ENCODE measurements at regions not wholly inside any gene's neighbourhood (a gene's known extent, or its start where the extent isn't known, plus 50 kb on each side); places are given as distances from the start of the nearest gene placed in this dataset.
"Not testable (repeated sequence)": the region's sequence is repeated elsewhere in the genome, so short reads cannot be mapped to it uniquely, and the experiment has no call there.

- Histone ChIP-seq H3K4me1 (ENCODE audit: control insufficient read depth in 3 of 3, insufficient read depth in 3 of 3, low read length in 3 of 3) (no peaks in the 10 kb centered on the region), H3K27ac (ENCODE audit: low read depth, low read length) (no peak overlapping the region), H3K36me3 (ENCODE audit: control insufficient read depth in 3 of 3, insufficient read depth in 3 of 3, low read length in 3 of 3) (peaks cover 0 to 4% (median 0%) of the 10 kb centered on the region in 3 donors), H3K4me3 (ENCODE audit: low read length in 3 of 3) (no peak overlapping the region), H3K27me3 (ENCODE audit: control insufficient read depth in 3 of 3, insufficient read depth in 3 of 3, low read length in 3 of 3) (no peaks in the 10 kb centered on the region), H3K9ac (ENCODE audit: low read depth in 1 of 3, low read length in 3 of 3) (no peak overlapping the region), H3K9me3 (ENCODE audit: control insufficient read depth in 3 of 3, low read length in 3 of 3) (no peaks in the 10 kb centered on the region)
Measured at GRCh38 chr16:27636453-27637240, 86.7 kb downstream of the KATNIP start.

DNA sequence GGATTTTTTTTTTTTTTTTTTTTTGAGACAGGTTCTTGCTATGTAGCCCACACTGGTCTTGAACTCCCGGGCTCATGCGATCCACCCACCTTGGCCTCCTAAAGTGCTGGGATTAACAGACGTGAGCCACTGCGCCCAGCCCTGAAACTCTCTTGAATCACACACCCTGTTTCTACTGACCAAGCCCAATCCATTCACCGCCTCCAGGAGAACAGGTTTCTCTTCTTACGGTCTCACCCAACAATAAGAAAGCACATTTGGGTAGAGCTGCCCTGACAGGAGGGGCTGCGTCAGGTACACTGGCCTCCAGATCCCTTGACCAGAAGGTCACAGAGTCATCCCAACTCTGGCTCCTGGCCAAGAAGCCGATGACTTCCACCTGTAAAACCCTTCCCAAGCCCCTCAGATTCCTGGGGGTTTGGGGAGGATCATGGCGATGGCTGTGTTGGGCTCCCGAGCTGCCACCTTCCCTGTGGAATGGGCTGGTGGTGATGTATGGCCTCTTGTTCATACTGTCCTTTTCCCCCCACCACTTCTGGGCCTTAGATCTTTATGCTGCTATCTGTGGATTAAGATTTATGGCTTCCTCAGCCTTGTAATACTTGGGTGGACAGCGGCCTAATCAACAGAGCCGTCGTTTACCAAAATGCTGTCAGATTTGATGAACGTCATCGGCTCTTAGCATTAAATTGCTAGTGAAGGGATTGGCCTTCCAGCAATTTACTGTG, 89.1 kb downstream of the KATNIP start:
- Histone ChIP-seq H3K27me3 (ENCODE audit: control insufficient read depth in 3 of 3, insufficient read depth in 3 of 3, low read length in 3 of 3) (no peaks in the 10 kb centered on the region), H3K4me1 (ENCODE audit: control insufficient read depth in 3 of 3, insufficient read depth in 3 of 3, low read length in 3 of 3) (no peaks in the 10 kb centered on the region), H3K9ac (ENCODE audit: low read depth in 1 of 3, low read length in 3 of 3) (no peak overlapping the region), H3K4me3 (ENCODE audit: low read length in 3 of 3) (no peak overlapping the region), H3K9me3 (ENCODE audit: control insufficient read depth in 3 of 3, low read length in 3 of 3) (no peaks in the 10 kb centered on the region), H3K27ac (ENCODE audit: low read depth, low read length) (no peak overlapping the region), H3K36me3 (ENCODE audit: control insufficient read depth in 3 of 3, insufficient read depth in 3 of 3, low read length in 3 of 3) (no peaks in the 10 kb centered on the region)

GRCh38 chr16:27639561-27640276, 89.8 kb downstream of the KATNIP start:
- H3K9ac ChIP-seq (ENCODE audit: low read depth in 1 of 3, low read length in 3 of 3), result no peak overlapping the region
- no peak overlapping the region for H3K4me3 ChIP-seq (ENCODE audit: low read length in 3 of 3)
- no peak overlapping the region for H3K27ac ChIP-seq (ENCODE audit: low read depth, low read length)
- H3K36me3 ChIP-seq (ENCODE audit: control insufficient read depth in 3 of 3, insufficient read depth in 3 of 3, low read length in 3 of 3), result no peaks in the 10 kb centered on the region
- H3K4me1 ChIP-seq (ENCODE audit: control insufficient read depth in 3 of 3, insufficient read depth in 3 of 3, low read length in 3 of 3), result no peaks in the 10 kb centered on the region
- H3K27me3 ChIP-seq (ENCODE audit: control insufficient read depth in 3 of 3, insufficient read depth in 3 of 3, low read length in 3 of 3), result no peaks in the 10 kb centered on the region
- no peaks in the 10 kb centered on the region for H3K9me3 ChIP-seq (ENCODE audit: control insufficient read depth in 3 of 3, low read length in 3 of 3)

DNA sequence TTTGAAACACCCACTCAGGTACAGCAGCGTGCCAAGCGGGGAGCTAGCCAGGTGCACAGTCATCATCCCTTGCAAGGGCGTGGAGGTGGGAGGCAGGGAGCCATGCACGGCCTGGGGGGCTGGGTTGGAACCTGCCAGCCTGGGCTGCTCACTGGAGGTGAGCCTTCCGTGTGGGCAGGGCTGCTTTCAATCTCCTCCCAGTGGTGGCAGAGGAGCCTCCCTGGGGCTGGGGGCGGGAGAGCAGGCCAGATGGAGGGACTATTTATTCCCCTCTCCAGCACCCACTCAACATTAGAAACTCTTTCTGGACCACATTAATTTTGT, 90.3 kb downstream of the KATNIP start:
- no peak overlapping the region for H3K9ac ChIP-seq (ENCODE audit: low read depth in 1 of 3, low read length in 3 of 3)
- H3K27ac ChIP-seq (ENCODE audit: low read depth, low read length), result no peak overlapping the region
- no peaks in the 10 kb centered on the region for H3K36me3 ChIP-seq (ENCODE audit: control insufficient read depth in 3 of 3, insufficient read depth in 3 of 3, low read length in 3 of 3)
- H3K4me3 ChIP-seq (ENCODE audit: low read length in 3 of 3), result no peak overlapping the region
- H3K4me1 ChIP-seq (ENCODE audit: control insufficient read depth in 3 of 3, insufficient read depth in 3 of 3, low read length in 3 of 3), result no peaks in the 10 kb centered on the region
- no peaks in the 10 kb centered on the region for H3K9me3 ChIP-seq (ENCODE audit: control insufficient read depth in 3 of 3, low read length in 3 of 3)
- no peaks in the 10 kb centered on the region for H3K27me3 ChIP-seq (ENCODE audit: control insufficient read depth in 3 of 3, insufficient read depth in 3 of 3, low read length in 3 of 3)

DNA sequence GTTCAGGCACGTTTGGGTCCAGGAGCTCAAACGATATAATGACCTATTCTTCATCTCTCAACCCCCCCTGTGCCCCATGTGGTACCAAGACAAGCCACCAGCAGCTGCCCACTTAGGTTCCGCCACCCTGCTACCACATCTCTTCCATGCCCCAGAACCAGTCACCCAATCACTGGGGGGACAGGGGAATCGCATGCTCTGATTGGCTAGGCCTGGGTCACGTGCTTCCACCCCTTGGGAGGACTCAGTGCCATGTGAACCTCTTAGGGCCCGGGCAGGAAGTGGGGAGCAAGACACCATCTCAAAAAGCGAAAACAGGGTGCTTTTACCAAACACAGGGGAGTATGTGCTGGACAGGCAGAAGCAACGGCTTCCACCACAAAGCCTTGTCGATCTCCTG, 91.3 kb downstream of the KATNIP start:
- Histone ChIP-seq H3K36me3 (ENCODE audit: control insufficient read depth in 3 of 3, insufficient read depth in 3 of 3, low read length in 3 of 3) (no peaks in the 10 kb centered on the region), H3K27ac (ENCODE audit: low read depth, low read length) (no peak overlapping the region), H3K9ac (ENCODE audit: low read depth in 1 of 3, low read length in 3 of 3) (no peak overlapping the region), H3K4me3 (ENCODE audit: low read length in 3 of 3) (no peak overlapping the region), H3K9me3 (ENCODE audit: control insufficient read depth in 3 of 3, low read length in 3 of 3) (no peaks in the 10 kb centered on the region), H3K4me1 (ENCODE audit: control insufficient read depth in 3 of 3, insufficient read depth in 3 of 3, low read length in 3 of 3) (no peaks in the 10 kb centered on the region), H3K27me3 (ENCODE audit: control insufficient read depth in 3 of 3, insufficient read depth in 3 of 3, low read length in 3 of 3) (no peaks in the 10 kb centered on the region)

- H3K4me3 ChIP-seq (ENCODE audit: low read length in 3 of 3); H3K27ac ChIP-seq (ENCODE audit: low read depth, low read length); H3K4me1 ChIP-seq (ENCODE audit: control insufficient read depth in 3 of 3, insufficient read depth in 3 of 3, low read length in 3 of 3); H3K9ac ChIP-seq (ENCODE audit: low read depth in 1 of 3, low read length in 3 of 3); H3K36me3 ChIP-seq (ENCODE audit: control insufficient read depth in 3 of 3, insufficient read depth in 3 of 3, low read length in 3 of 3); H3K27me3 ChIP-seq (ENCODE audit: control insufficient read depth in 3 of 3, insufficient read depth in 3 of 3, low read length in 3 of 3); H3K9me3 ChIP-seq (ENCODE audit: control insufficient read depth in 3 of 3, low read length in 3 of 3): not testable (repeated sequence)
Measured at GRCh38 chr16:27641734-27642415, 91.9 kb downstream of the KATNIP start.

- no peak overlapping the region for H3K9ac ChIP-seq (ENCODE audit: low read depth in 1 of 3, low read length in 3 of 3)
- no peaks in the 10 kb centered on the region for H3K4me1 ChIP-seq (ENCODE audit: control insufficient read depth in 3 of 3, insufficient read depth in 3 of 3, low read length in 3 of 3)
- H3K27me3 ChIP-seq (ENCODE audit: control insufficient read depth in 3 of 3, insufficient read depth in 3 of 3, low read length in 3 of 3), result no peaks in the 10 kb centered on the region
- H3K4me3 ChIP-seq (ENCODE audit: low read length in 3 of 3), result no peak overlapping the region
- no peaks in the 10 kb centered on the region for H3K9me3 ChIP-seq (ENCODE audit: control insufficient read depth in 3 of 3, low read length in 3 of 3)
- no peaks in the 10 kb centered on the region for H3K36me3 ChIP-seq (ENCODE audit: control insufficient read depth in 3 of 3, insufficient read depth in 3 of 3, low read length in 3 of 3)
- H3K27ac ChIP-seq (ENCODE audit: low read depth, low read length), result no peak overlapping the region
Measured at GRCh38 chr16:27642756-27643155, 92.8 kb downstream of the KATNIP start.

DNA sequence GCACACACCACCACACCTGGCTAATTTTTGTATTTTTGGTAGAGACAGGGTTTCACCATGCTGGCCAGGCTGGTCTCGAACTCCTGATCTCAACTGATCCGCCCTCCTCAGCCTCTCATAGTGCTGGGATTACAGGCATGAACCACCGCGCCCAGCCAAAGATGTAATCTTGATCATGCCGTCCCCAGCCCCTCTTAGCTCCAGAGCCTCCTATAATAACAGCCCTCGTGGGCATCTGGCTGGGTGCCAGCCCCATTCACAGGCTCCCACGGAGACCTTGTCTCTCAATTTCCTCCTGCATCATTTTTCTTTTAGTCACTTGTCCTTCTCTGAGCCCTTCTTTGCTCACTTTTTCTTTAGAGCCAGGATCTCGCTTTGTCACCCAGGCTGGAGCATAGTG, 94.2 kb downstream of the KATNIP start:
- H3K4me3 ChIP-seq (ENCODE audit: low read length in 3 of 3), result no peak overlapping the region
- no peaks in the 10 kb centered on the region for H3K9me3 ChIP-seq (ENCODE audit: control insufficient read depth in 3 of 3, low read length in 3 of 3)
- H3K27ac ChIP-seq (ENCODE audit: low read depth, low read length), result no peak overlapping the region
- H3K27me3 ChIP-seq (ENCODE audit: control insufficient read depth in 3 of 3, insufficient read depth in 3 of 3, low read length in 3 of 3), result no peaks in the 10 kb centered on the region
- H3K36me3 ChIP-seq (ENCODE audit: control insufficient read depth in 3 of 3, insufficient read depth in 3 of 3, low read length in 3 of 3), result peaks cover 0 to 4% (median 0%) of the 10 kb centered on the region in 3 donors
- no peaks in the 10 kb centered on the region for H3K4me1 ChIP-seq (ENCODE audit: control insufficient read depth in 3 of 3, insufficient read depth in 3 of 3, low read length in 3 of 3)
- no peak overlapping the region for H3K9ac ChIP-seq (ENCODE audit: low read depth in 1 of 3, low read length in 3 of 3)

GRCh38 chr16:27645396-27645795, 95.5 kb downstream of the KATNIP start:
- Histone ChIP-seq H3K27me3 (ENCODE audit: control insufficient read depth in 3 of 3, insufficient read depth in 3 of 3, low read length in 3 of 3) (no peaks in the 10 kb centered on the region), H3K4me1 (ENCODE audit: control insufficient read depth in 3 of 3, insufficient read depth in 3 of 3, low read length in 3 of 3) (peaks cover 0 to 6% (median 4%) of the 10 kb centered on the region in 3 donors), H3K9ac (ENCODE audit: low read depth in 1 of 3, low read length in 3 of 3) (no peak overlapping the region), H3K9me3 (ENCODE audit: control insufficient read depth in 3 of 3, low read length in 3 of 3) (no peaks in the 10 kb centered on the region), H3K36me3 (ENCODE audit: control insufficient read depth in 3 of 3, insufficient read depth in 3 of 3, low read length in 3 of 3) (peaks cover 0 to 4% (median 0%) of the 10 kb centered on the region in 3 donors), H3K27ac (ENCODE audit: low read depth, low read length) (no peak overlapping the region), H3K4me3 (ENCODE audit: low read length in 3 of 3) (no peak overlapping the region)

Data from skeletal muscle tissue (tissue), 3 donors.